ENCODE measurements at regions not wholly inside any gene's neighbourhood (a gene's known extent, or its start where the extent isn't known, plus 50 kb on each side); places are given as distances from the start of the nearest gene placed in this dataset.
"Not testable (repeated sequence)": the region's sequence is repeated elsewhere in the genome, so short reads cannot be mapped to it uniquely, and the experiment has no call there.

- H3K27ac ChIP-seq (ENCODE audit: insufficient read depth, low read depth, low read length); H3K79me2 ChIP-seq (ENCODE audit: control insufficient read depth, insufficient read depth, low read length); H3K36me3 ChIP-seq (ENCODE audit: control insufficient read depth in 2 of 2, extremely low read depth in 1 of 2, insufficient read depth in 2 of 2, low read length in 2 of 2); H3K27me3 ChIP-seq (ENCODE audit: control insufficient read depth in 2 of 2, insufficient read depth in 2 of 2, low read length in 2 of 2); intact Hi-C loops (cut with micrococcal nuclease); H3K4me1 ChIP-seq (ENCODE audit: control insufficient read depth, extremely low read depth, insufficient read depth, low read length); FAIRE-seq; H3K9me3 ChIP-seq (replicated peaks; ENCODE audit: control insufficient read depth, insufficient read depth, low read length); H3K9me1 ChIP-seq (replicated peaks; ENCODE audit: control insufficient read depth, extremely low read depth, insufficient read depth, low read length); H2AFZ ChIP-seq (ENCODE audit: low read depth, low read length); CTCF ChIA-PET; DNase-seq (ENCODE audit: low read depth, low spot score); H4K20me1 ChIP-seq (replicated peaks; ENCODE audit: control insufficient read depth, extremely low read depth, insufficient read depth, low read length); BruUV-seq (replicated peaks); H3K9ac ChIP-seq (replicated peaks; ENCODE audit: extremely low read depth, insufficient read depth, low read length); POLR2A ChIA-PET; H3K4me3 ChIP-seq (replicated peaks in 1 of 3; ENCODE audit: insufficient read depth in 1 of 3, low read depth in 1 of 3, low read length in 3 of 3); H3K4me2 ChIP-seq (ENCODE audit: insufficient read depth, low read length); dilution Hi-C loops (cut with MboI; ENCODE audit: extremely low pct_ligation_motif_present, low sequenced_read_pairs): not testable (repeated sequence)
Measured at GRCh38 chr10:38423634-38424033, 329.5 kb downstream of the ZNF37A start.

GRCh38 chr10:38430242-38430641 lies 336.1 kb downstream of the ZNF37A start:
- BruUV-seq (replicated peaks); H3K9me1 ChIP-seq (replicated peaks; ENCODE audit: control insufficient read depth, extremely low read depth, insufficient read depth, low read length); CTCF ChIA-PET; H3K9me3 ChIP-seq (replicated peaks; ENCODE audit: control insufficient read depth, insufficient read depth, low read length); H3K4me3 ChIP-seq (replicated peaks in 1 of 3; ENCODE audit: insufficient read depth in 1 of 3, low read depth in 1 of 3, low read length in 3 of 3); H2AFZ ChIP-seq (ENCODE audit: low read depth, low read length); H3K4me2 ChIP-seq (ENCODE audit: insufficient read depth, low read length); DNase-seq (ENCODE audit: low read depth, low spot score); H3K27me3 ChIP-seq (ENCODE audit: control insufficient read depth in 2 of 2, insufficient read depth in 2 of 2, low read length in 2 of 2); H3K79me2 ChIP-seq (ENCODE audit: control insufficient read depth, insufficient read depth, low read length); H4K20me1 ChIP-seq (replicated peaks; ENCODE audit: control insufficient read depth, extremely low read depth, insufficient read depth, low read length); H3K36me3 ChIP-seq (ENCODE audit: control insufficient read depth in 2 of 2, extremely low read depth in 1 of 2, insufficient read depth in 2 of 2, low read length in 2 of 2); POLR2A ChIA-PET; dilution Hi-C loops (cut with MboI; ENCODE audit: extremely low pct_ligation_motif_present, low sequenced_read_pairs); intact Hi-C loops (cut with micrococcal nuclease); H3K4me1 ChIP-seq (ENCODE audit: control insufficient read depth, extremely low read depth, insufficient read depth, low read length); H3K9ac ChIP-seq (replicated peaks; ENCODE audit: extremely low read depth, insufficient read depth, low read length); FAIRE-seq; H3K27ac ChIP-seq (ENCODE audit: insufficient read depth, low read depth, low read length): not testable (repeated sequence)

- H3K4me3 ChIP-seq (replicated peaks in 1 of 3; ENCODE audit: insufficient read depth in 1 of 3, low read depth in 1 of 3, low read length in 3 of 3); FAIRE-seq; H3K4me1 ChIP-seq (ENCODE audit: control insufficient read depth, extremely low read depth, insufficient read depth, low read length); H3K36me3 ChIP-seq (ENCODE audit: control insufficient read depth in 2 of 2, extremely low read depth in 1 of 2, insufficient read depth in 2 of 2, low read length in 2 of 2); POLR2A ChIA-PET; CTCF ChIA-PET; H3K9me3 ChIP-seq (replicated peaks; ENCODE audit: control insufficient read depth, insufficient read depth, low read length); dilution Hi-C loops (cut with MboI; ENCODE audit: extremely low pct_ligation_motif_present, low sequenced_read_pairs); H3K27me3 ChIP-seq (ENCODE audit: control insufficient read depth in 2 of 2, insufficient read depth in 2 of 2, low read length in 2 of 2); H3K9me1 ChIP-seq (replicated peaks; ENCODE audit: control insufficient read depth, extremely low read depth, insufficient read depth, low read length); H3K79me2 ChIP-seq (ENCODE audit: control insufficient read depth, insufficient read depth, low read length); H2AFZ ChIP-seq (ENCODE audit: low read depth, low read length); intact Hi-C loops (cut with micrococcal nuclease); H3K27ac ChIP-seq (ENCODE audit: insufficient read depth, low read depth, low read length); H4K20me1 ChIP-seq (replicated peaks; ENCODE audit: control insufficient read depth, extremely low read depth, insufficient read depth, low read length); BruUV-seq (replicated peaks); H3K9ac ChIP-seq (replicated peaks; ENCODE audit: extremely low read depth, insufficient read depth, low read length); H3K4me2 ChIP-seq (ENCODE audit: insufficient read depth, low read length); DNase-seq (ENCODE audit: low read depth, low spot score): not testable (repeated sequence)
Measured at GRCh38 chr10:38437359-38437758, 343.2 kb downstream of the ZNF37A start.

GRCh38 chr10:38448614-38449355 lies 354.6 kb downstream of the ZNF37A start:
- intact Hi-C loops (cut with micrococcal nuclease); H2AFZ ChIP-seq (ENCODE audit: low read depth, low read length); H3K4me1 ChIP-seq (ENCODE audit: control insufficient read depth, extremely low read depth, insufficient read depth, low read length); dilution Hi-C loops (cut with MboI; ENCODE audit: extremely low pct_ligation_motif_present, low sequenced_read_pairs); H3K9me3 ChIP-seq (replicated peaks; ENCODE audit: control insufficient read depth, insufficient read depth, low read length); H3K9ac ChIP-seq (replicated peaks; ENCODE audit: extremely low read depth, insufficient read depth, low read length); BruUV-seq (replicated peaks); DNase-seq (ENCODE audit: low read depth, low spot score); H3K27ac ChIP-seq (ENCODE audit: insufficient read depth, low read depth, low read length); H3K27me3 ChIP-seq (ENCODE audit: control insufficient read depth in 2 of 2, insufficient read depth in 2 of 2, low read length in 2 of 2); H3K36me3 ChIP-seq (ENCODE audit: control insufficient read depth in 2 of 2, extremely low read depth in 1 of 2, insufficient read depth in 2 of 2, low read length in 2 of 2); FAIRE-seq; H3K4me3 ChIP-seq (replicated peaks in 1 of 3; ENCODE audit: insufficient read depth in 1 of 3, low read depth in 1 of 3, low read length in 3 of 3); CTCF ChIA-PET; POLR2A ChIA-PET; H3K9me1 ChIP-seq (replicated peaks; ENCODE audit: control insufficient read depth, extremely low read depth, insufficient read depth, low read length); H4K20me1 ChIP-seq (replicated peaks; ENCODE audit: control insufficient read depth, extremely low read depth, insufficient read depth, low read length); H3K4me2 ChIP-seq (ENCODE audit: insufficient read depth, low read length); H3K79me2 ChIP-seq (ENCODE audit: control insufficient read depth, insufficient read depth, low read length): not testable (repeated sequence)

All from endothelial cell of umbilical vein (primary cell).